Stimulated activated CD4-positive, alpha-beta T cell treated with anti-CD3 and anti-CD28 coated beads, TNF-alpha, amount 100 ng/mL, for 24 hours (primary cell): ENCODE measurements at regions not wholly inside any gene's neighbourhood (a gene's known extent, or its start where the extent isn't known, plus 50 kb on each side); places are given as distances from the start of the nearest gene placed in this dataset.
"Not testable (repeated sequence)": the region's sequence is repeated elsewhere in the genome, so short reads cannot be mapped to it uniquely, and the experiment has no call there.

Source experiments
- DNase-seq, 3 experiments: peaks; one replicate each; pipeline ENCODE4 v3.0.0-alpha.2; 2020; ENCODE audit warnings: low read depth in 3 of 3

DNA sequence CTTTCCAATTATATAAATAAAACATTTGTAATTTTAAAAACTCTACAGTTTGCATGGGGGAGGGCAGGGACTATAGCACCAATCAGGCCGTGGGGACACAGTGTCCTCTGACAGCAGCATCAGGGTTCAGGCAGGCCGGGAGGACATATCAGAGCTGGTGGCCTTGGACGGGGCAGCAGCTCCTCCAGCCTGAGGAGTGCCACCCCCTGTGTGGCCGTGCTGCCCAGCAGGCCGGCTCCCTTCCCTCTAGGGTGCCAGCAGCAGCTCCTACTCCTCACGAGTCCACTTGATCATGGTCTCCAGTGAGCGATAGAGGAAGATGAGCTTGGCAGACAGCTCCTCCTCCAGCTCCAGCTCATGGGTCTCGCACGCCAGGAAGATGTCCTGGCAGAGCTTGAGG lies 144.0 kb upstream of the PHACTR3 start:
- DNase-seq, result no peak

DNA sequence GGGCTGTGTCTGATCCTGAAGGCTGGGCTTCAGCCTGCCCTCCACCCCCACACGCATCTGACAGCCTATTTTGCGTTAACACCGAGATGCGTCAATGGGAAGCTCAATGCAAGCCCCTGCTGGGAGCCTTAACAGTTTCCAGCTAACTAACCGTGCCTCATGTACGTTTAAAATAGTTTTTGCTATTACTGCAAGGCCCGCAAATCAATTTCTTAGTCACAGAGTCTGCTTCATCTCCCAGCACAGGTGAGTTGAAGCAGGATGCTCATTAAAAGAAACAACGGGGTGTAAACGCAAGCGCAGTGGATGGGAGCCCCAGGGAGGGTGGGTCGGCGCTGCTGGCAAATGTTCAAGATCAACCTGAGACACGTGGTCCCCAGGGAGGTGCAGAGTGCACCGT lies 142.8 kb upstream of the PHACTR3 start:
- DNase-seq, result no peak

GRCh38 chr20:59462249-59462648 lies 142.1 kb upstream of the PHACTR3 start:
- no peak for DNase-seq

- DNase-seq, result no peak
Measured at GRCh38 chr20:59463541-59463940, 140.8 kb upstream of the PHACTR3 start.

GRCh38 chr20:59466107-59466815 lies 138.1 kb upstream of the PHACTR3 start:
- no peak for DNase-seq

- no peak for DNase-seq
Measured at GRCh38 chr20:59468831-59469230, 135.5 kb upstream of the PHACTR3 start.

- DNase-seq, result no peak
Measured at GRCh38 chr20:59469267-59470252, 134.8 kb upstream of the PHACTR3 start.

GRCh38 chr20:59470521-59470920 lies 133.8 kb upstream of the PHACTR3 start:
- no peak for DNase-seq

DNA sequence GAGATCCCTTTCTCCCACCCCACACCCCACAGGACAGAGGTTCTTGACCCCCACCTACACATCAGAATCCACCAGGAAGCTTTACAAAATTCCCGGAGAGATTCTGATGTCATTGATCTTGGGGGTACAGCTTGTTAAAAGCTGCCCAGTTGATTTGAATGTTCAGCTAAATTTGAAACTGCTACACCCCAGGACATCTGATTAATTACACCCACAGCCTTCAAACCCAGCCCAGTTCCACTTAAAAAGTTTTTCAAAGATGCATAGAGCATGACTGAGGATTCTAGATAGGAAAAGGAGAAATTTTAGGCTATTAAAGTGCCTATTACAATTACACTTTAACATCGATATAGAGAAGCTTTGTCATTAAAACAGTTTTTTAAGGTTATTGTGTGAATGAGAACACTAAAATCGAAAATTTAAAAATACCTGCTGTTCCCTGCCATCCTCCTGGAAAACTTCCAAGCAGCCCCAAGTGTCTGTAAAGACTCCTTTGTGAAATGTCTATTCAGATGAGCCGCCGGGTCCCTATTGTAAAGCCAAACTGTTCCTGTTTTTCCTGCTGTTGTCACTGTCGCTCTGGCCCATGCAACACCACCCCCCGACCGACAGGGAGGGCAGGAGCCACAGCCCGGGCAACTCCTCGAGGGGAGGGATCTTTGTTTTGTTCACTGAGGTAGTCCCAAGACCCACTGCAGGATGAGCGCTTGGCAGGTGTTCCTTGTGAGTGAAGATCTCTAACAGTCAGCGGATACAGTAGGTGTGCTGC lies 132.5 kb upstream of the PHACTR3 start:
- no peak for DNase-seq

GRCh38 chr20:59473742-59474141 lies 130.6 kb upstream of the PHACTR3 start:
- DNase-seq, result no peak

DNA sequence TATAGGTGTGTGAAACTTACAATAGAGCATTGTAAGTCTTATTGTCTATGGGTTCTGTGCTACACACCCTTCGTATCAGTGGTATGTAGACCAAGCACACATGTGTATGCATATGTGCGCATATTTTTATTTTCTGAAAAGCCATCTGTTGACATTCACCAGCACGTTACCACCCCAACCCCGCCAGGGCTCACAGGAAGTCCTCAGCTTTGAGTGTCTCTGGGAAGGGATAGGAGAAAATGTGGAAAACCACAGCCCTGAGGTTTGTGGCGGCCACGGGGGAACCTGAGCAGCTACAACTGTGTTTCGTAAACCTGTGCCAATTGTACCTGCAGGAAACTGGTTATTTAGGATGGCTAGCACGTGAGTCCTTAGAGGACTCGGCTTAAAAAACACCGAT lies 123.3 kb upstream of the PHACTR3 start:
- DNase-seq, result no peak

- DNase-seq, result no peak
Measured at GRCh38 chr20:59481477-59482018, 122.8 kb upstream of the PHACTR3 start.

DNA sequence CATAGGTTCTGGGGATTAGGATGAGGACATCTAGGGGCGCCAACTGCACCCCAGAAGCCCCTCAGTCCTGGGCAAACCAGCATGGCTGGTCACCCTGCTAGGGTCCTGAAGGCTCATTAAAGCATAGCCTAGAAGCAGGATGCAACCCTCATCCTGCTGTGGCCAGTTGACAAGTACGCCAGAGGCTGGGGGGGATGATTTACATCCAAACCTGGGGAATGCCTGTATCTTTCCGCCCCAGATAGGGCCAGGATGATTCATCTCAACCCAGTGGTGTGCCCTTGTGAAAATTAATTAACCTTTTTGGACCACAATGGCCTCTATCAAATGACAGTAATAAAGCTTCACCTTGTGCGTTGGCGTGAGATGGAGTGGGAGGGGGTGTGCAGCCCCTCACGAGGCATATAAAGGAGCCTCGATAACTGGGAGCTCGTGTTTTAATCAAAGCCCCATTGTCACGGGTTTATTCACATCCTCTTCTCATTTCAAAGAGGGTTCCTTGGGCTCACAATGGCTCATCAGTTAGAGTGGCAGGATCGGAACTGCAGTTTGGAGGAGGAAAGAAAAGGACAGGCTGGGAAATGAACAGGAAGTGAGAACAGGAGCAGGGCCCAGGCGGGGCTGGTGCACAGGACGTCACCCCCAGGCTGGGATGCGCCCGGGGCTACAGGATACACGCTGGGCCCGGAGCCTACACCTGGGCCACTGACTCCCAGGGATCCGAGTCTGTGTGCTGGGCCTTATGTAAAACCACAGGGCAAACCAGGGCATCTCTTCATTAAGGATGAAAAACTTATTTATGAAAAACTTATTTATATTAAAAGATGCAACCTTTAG lies 121.8 kb upstream of the PHACTR3 start:
- DNase-seq, result no peak

DNA sequence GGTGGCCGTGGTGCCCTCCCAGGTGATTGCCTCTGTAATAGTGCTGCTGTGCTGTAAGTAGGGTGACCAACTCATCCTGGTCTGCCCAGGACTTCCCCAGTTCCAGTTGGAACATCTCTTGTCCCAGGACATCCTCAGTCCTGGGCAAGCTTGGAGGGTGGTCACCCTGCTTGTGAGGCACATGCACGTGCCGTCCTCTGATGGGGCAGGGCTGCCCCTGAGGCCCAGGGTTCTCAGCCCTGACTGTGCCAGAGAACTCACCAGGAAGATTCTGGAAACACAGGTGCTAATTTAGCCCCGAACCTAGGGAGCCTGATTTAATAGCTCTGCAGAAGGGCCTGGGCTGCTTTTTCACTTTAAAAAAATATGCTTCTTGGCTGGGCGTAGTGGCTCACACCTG lies 120.9 kb upstream of the PHACTR3 start:
- no peak for DNase-seq

GRCh38 chr20:59484228-59484627 lies 120.1 kb upstream of the PHACTR3 start:
- DNase-seq, result no peak

DNA sequence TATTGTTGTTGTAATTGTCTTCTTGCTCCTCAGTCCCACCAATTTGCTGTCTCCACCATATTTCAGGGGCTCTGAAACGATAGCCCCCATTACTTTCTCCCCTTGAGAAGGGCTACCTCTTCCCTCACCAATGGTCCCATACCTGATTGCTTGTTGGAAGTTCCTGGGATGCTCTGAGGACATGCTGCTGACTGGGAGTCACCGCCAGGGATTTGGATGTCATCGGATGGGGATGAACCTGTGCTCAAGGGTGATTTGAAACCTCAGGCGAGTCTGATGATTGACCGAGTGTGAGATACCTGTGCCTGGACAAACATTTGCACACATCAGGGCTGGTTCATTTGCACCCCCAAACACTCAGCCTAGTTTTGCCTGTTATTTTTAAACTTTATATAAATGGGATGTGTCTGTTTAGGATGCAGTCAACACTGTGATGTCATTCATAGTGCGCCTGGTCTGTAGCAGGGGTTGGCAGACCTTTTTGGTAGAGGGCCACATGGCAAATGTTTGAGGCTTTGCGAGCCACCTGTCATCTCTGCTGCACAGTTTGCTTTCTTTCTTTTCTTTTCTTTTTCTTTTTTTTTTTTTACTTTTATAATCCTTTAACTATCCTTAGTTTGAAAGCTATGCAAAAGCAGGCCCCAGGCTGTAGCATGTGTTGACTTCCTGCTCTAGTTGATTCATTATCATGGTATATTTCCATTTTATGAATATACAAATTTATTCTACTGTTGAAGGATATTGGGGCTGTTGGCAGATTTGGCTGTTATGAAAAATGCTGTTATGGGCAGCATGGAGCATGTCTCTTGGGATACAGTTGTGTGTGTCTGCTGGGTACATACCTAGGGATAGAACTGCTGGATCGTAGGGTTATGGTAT lies 118.5 kb upstream of the PHACTR3 start:
- no peak for DNase-seq

- DNase-seq, result not testable (repeated sequence)
Measured at GRCh38 chr20:59488459-59488858, 115.9 kb upstream of the PHACTR3 start.

DNA sequence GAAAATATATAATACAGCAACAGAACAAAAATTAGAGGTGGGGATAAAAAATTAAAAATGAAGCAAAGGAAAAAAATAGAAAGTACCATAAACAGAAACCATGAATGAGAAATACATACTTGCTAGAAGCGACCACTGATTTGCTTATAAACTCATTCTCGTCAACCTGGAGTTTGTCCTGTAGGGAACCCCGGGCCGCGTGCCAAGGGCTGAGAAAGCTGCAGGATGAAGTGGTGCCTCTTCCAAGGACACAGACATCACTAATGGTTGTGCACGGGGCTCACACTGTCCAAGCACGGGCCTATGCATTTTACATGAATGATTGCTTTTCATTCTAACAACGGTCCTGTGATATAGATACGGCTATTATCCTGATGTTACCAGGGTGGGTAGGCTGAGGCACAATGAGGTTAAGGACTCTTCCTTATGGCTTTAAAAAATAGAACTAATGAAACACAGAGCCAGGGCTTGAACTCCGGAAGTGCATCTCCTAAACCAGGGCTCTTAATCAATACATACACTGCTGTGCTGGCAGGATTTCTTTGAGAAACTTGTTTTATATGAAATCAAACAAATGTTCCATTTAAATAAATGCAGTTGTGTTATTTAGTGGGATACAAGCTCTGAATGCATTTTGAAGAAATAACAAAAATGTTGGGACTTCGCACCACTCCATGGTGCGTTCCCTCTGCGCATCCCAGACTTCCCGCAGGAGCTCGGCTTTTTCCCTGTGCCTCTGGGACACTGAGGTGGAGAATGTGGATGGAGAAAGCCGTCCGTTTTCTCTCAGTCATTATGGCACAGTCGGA lies 113.9 kb upstream of the PHACTR3 start:
- DNase-seq, result not testable (repeated sequence)

- DNase-seq, result no peak
Measured at GRCh38 chr20:59491884-59492283, 112.5 kb upstream of the PHACTR3 start.
